GM12891 (cell line): ENCODE measurements at regions not wholly inside any gene's neighbourhood (a gene's known extent, or its start where the extent isn't known, plus 50 kb on each side); places are given as distances from the start of the nearest gene placed in this dataset.

ENCODE experiments used
- POLR2A ChIP-seq: IDR thresholded peaks from 2 replicates; pipeline ENCODE4 v1.6.1; 2011; ENCODE audit warnings: low read depth, low read length, control low read depth
- POLR2AphosphoS5 ChIP-seq: IDR thresholded peaks from 2 replicates; pipeline ENCODE4 v1.6.1; 2011; ENCODE audit warnings: low read depth, low read length, control low read depth

DNA sequence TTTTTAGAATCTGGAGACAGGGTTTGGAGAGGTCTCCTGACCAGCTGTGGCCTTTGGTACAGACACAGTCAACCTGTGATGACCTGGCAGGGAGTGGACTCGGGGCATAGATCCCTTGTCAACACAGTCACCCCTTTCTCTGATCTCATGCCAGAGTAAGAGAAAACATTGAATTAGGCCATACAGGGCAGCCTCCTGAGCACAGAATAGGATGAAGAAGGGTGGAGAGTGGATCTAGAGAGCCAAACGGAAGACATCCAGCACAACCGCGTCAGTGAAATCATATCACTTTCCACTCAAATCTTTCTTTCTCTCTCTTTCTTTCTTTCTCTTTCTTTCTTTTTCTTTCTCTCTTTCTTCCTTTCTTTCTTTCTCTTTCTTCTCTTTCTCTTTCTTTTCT lies 145.9 kb upstream of the TBX3 start:
- TF ChIP-seq POLR2A (no peak), POLR2AphosphoS5 (no peak)
